BLaER1 (cell line): ENCODE measurements at regions not wholly inside any gene's neighbourhood (a gene's known extent, or its start where the extent isn't known, plus 50 kb on each side); places are given as distances from the start of the nearest gene placed in this dataset.
"Not testable (repeated sequence)": the region's sequence is repeated elsewhere in the genome, so short reads cannot be mapped to it uniquely, and the experiment has no call there.

ENCODE experiments used
- H3K27ac ChIP-seq: shearing (Covaris generic); formaldehyde crosslinking; 2 replicates; pipeline ENCODE4 v1.8.1; 2022
- H3K27me3 ChIP-seq: shearing (Covaris generic); formaldehyde crosslinking; 2 replicates; pipeline ENCODE4 v1.8.1; 2022
- H3K36me3 ChIP-seq: shearing (Covaris generic); formaldehyde crosslinking; 2 replicates; pipeline ENCODE4 v1.8.1; 2022
- H3K4me1 ChIP-seq: shearing (Covaris generic); formaldehyde crosslinking; 2 replicates; pipeline ENCODE4 v1.8.1; 2022
- H3K4me2 ChIP-seq: shearing (Covaris generic); formaldehyde crosslinking; 2 replicates; pipeline ENCODE4 v1.8.1; 2022
- H3K4me3 ChIP-seq: shearing (Covaris generic); formaldehyde crosslinking; 2 replicates; pipeline ENCODE4 v1.8.1; 2022
- H3K9ac ChIP-seq: shearing (Covaris generic); formaldehyde crosslinking; 2 replicates; pipeline ENCODE4 v1.8.1; 2022
- H3K9me3 ChIP-seq: shearing (Covaris generic); formaldehyde crosslinking; 2 replicates; pipeline ENCODE4 v1.8.1; 2022
- H4K20me1 ChIP-seq: shearing (Covaris generic); formaldehyde crosslinking; 2 replicates; pipeline ENCODE4 v1.8.1; 2022
- Cebpa-rat ChIP-seq: shearing (Covaris generic); IDR thresholded peaks from 2 replicates; pipeline ENCODE4 v1.8.1; 2022

- Histone ChIP-seq H3K4me1 (peaks cover 50% of the 10 kb centered on the region), H3K9ac (no peak overlapping the region), H3K36me3 (no peaks in the 10 kb centered on the region), H3K27ac (peak overlapping the region; percentile 62), H3K9me3 (peaks cover 14% of the 10 kb centered on the region), H3K4me3 (no peak overlapping the region), H3K4me2 (peak overlapping the region; percentile 56), H4K20me1 (no peaks in the 10 kb centered on the region), H3K27me3 (no peaks in the 10 kb centered on the region)
- TF ChIP-seq Cebpa-rat: no peak
Measured at GRCh38 chr12:68482660-68483059, 128.0 kb upstream of the RAP1B start.

GRCh38 chr12:68483592-68484383 is 126.9 kb upstream of the RAP1B start:
- peaks cover 50% of the 10 kb centered on the region for H3K4me1 ChIP-seq
- H4K20me1 ChIP-seq: no peaks in the 10 kb centered on the region
- peaks cover 17% of the 10 kb centered on the region for H3K9me3 ChIP-seq
- no peaks in the 10 kb centered on the region for H3K27me3 ChIP-seq
- H3K9ac ChIP-seq: no peak overlapping the region
- no peak for TF ChIP-seq Cebpa-rat
- H3K27ac ChIP-seq: no peak overlapping the region
- H3K4me3 ChIP-seq: no peak overlapping the region
- peak overlapping the region; percentile 56 for H3K4me2 ChIP-seq
- no peaks in the 10 kb centered on the region for H3K36me3 ChIP-seq

GRCh38 chr12:68484578-68484977 is 126.1 kb upstream of the RAP1B start:
- H3K9me3 ChIP-seq: peaks cover 17% of the 10 kb centered on the region
- not testable (repeated sequence) for H3K4me3 ChIP-seq, H3K27me3 ChIP-seq, H3K9ac ChIP-seq, H3K4me2 ChIP-seq, H4K20me1 ChIP-seq, H3K27ac ChIP-seq, H3K36me3 ChIP-seq
- H3K4me1 ChIP-seq: peaks cover 45% of the 10 kb centered on the region

GRCh38 chr12:68486449-68486848 is 124.2 kb upstream of the RAP1B start:
- H3K4me3 ChIP-seq, H3K9ac ChIP-seq, H4K20me1 ChIP-seq, H3K4me2 ChIP-seq, H3K27ac ChIP-seq, H3K27me3 ChIP-seq, H3K36me3 ChIP-seq: not testable (repeated sequence)
- H3K4me1 ChIP-seq: peaks cover 31% of the 10 kb centered on the region
- H3K9me3 ChIP-seq: peaks cover 17% of the 10 kb centered on the region; the same call in 1 of the 2 replicates

- Histone ChIP-seq H3K27ac (no peak overlapping the region), H3K4me1 (peaks cover 20% of the 10 kb centered on the region), H3K4me2 (no peak overlapping the region), H4K20me1 (no peaks in the 10 kb centered on the region), H3K9me3 (peaks cover 17% of the 10 kb centered on the region; the same call in 1 of the 2 replicates), H3K36me3 (no peaks in the 10 kb centered on the region), H3K4me3 (no peak overlapping the region), H3K27me3 (no peaks in the 10 kb centered on the region), H3K9ac (no peak overlapping the region)
- TF ChIP-seq Cebpa-rat: no peak
Measured at GRCh38 chr12:68487721-68488309, 122.9 kb upstream of the RAP1B start.

GRCh38 chr12:68489273-68489672 is 121.4 kb upstream of the RAP1B start:
- H3K9ac ChIP-seq: no peak overlapping the region
- H4K20me1 ChIP-seq: no peaks in the 10 kb centered on the region
- H3K27ac ChIP-seq: no peak overlapping the region
- no peaks in the 10 kb centered on the region for H3K36me3 ChIP-seq
- H3K9me3 ChIP-seq: peaks cover 17% of the 10 kb centered on the region; the same call in 1 of the 2 replicates
- no peak for TF ChIP-seq Cebpa-rat
- H3K27me3 ChIP-seq: no peaks in the 10 kb centered on the region
- H3K4me3 ChIP-seq: no peak overlapping the region
- H3K4me1 ChIP-seq: peaks cover 7% of the 10 kb centered on the region
- H3K4me2 ChIP-seq: no peak overlapping the region

- H3K4me2 ChIP-seq: no peak overlapping the region
Measured at GRCh38 chr12:68490476-68490875, 120.2 kb upstream of the RAP1B start.

GRCh38 chr12:68491204-68491960 is 119.3 kb upstream of the RAP1B start:
- H3K27ac ChIP-seq: no peak overlapping the region
- H3K9ac ChIP-seq: no peak overlapping the region
- H3K9me3 ChIP-seq: peaks cover 13% of the 10 kb centered on the region; the same call in 1 of the 2 replicates
- no peaks in the 10 kb centered on the region for H3K36me3 ChIP-seq
- H4K20me1 ChIP-seq: no peaks in the 10 kb centered on the region
- H3K27me3 ChIP-seq: no peaks in the 10 kb centered on the region
- peaks cover 7% of the 10 kb centered on the region for H3K4me1 ChIP-seq
- 0 out of 2 replicates have a peak overlapping the region, but pooled peaks have one; percentile 3 for H3K4me2 ChIP-seq
- no peak overlapping the region for H3K4me3 ChIP-seq
- TF ChIP-seq Cebpa-rat: no peak

More at GRCh38 chr12:68490476-68490875, 120.2 kb upstream of the RAP1B start:
- no peak for TF ChIP-seq Cebpa-rat
- no peaks in the 10 kb centered on the region for H4K20me1 ChIP-seq
- H3K9ac ChIP-seq: no peak overlapping the region
- H3K36me3 ChIP-seq: no peaks in the 10 kb centered on the region
- peaks cover 17% of the 10 kb centered on the region; the same call in 1 of the 2 replicates for H3K9me3 ChIP-seq
- no peak overlapping the region for H3K27ac ChIP-seq
- no peaks in the 10 kb centered on the region for H3K27me3 ChIP-seq
- H3K4me1 ChIP-seq: peaks cover 7% of the 10 kb centered on the region
- no peak overlapping the region for H3K4me3 ChIP-seq

GRCh38 chr12:68495336-68496070 is 115.2 kb upstream of the RAP1B start:
- Histone ChIP-seq H4K20me1 (no peaks in the 10 kb centered on the region), H3K27ac (no peak overlapping the region), H3K27me3 (no peaks in the 10 kb centered on the region), H3K4me1 (peaks cover 7% of the 10 kb centered on the region), H3K9me3 (0 out of 2 replicates have a peak, but pooled peaks cover under 1% of the 10 kb centered on the region), H3K4me2 (no peak overlapping the region), H3K36me3 (no peaks in the 10 kb centered on the region), H3K4me3 (no peak overlapping the region), H3K9ac (no peak overlapping the region)
- TF ChIP-seq Cebpa-rat: no peak
